Breast epithelium (tissue), 3 donors: ENCODE measurements at regions not wholly inside any gene's neighbourhood (a gene's known extent, or its start where the extent isn't known, plus 50 kb on each side); places are given as distances from the start of the nearest gene placed in this dataset.

Source experiments
- CTCF ChIP-seq, 3 donors: fragments of 450-650 bp; IDR thresholded peaks; one replicate each; pipeline ENCODE4 v1.5.1; 2016 to 2017; ENCODE audit warnings: antibody characterized with exemption in 3 of 3, mild to moderate bottlenecking in 3 of 3, moderate library complexity in 3 of 3
- POLR2AphosphoS5 ChIP-seq, 3 donors: sonication (generic); formaldehyde crosslinking; IDR thresholded peaks; one replicate each; pipeline ENCODE4 v1.6.1; 2017; ENCODE audit warnings: antibody characterized with exemption in 3 of 3

GRCh38 chr6:159506048-159506447, 187.0 kb downstream of the SOD2 start:
- TF ChIP-seq CTCF (IDR thresholded peaks at IDR 0.05) (no peak), POLR2AphosphoS5 (IDR thresholded peaks at IDR 0.05) (no peak)
